Fibroblast of lung (primary cell): ENCODE measurements at regions not wholly inside any gene's neighbourhood (a gene's known extent, or its start where the extent isn't known, plus 50 kb on each side); places are given as distances from the start of the nearest gene placed in this dataset.

Experiments
- DNase-seq, 2 donors: peaks; one replicate each; pipeline versions ENCODE4 v3.0.0 to v3.0.0-alpha.2; 2010; ENCODE audit warnings: low read depth in 2 of 2
- H2AFZ ChIP-seq: 2 replicates; pipeline ENCODE4 v1.5.1; 2012; ENCODE audit warnings: low read length, control low read depth, inconsistent platforms
- H3K27ac ChIP-seq: 2 replicates; pipeline ENCODE4 v1.5.1; 2011; ENCODE audit warnings: low read length, control low read depth; ENCODE audit not compliant: insufficient read depth
- H3K27me3 ChIP-seq: 2 replicates; pipeline ENCODE4 v1.5.1; 2011; ENCODE audit warnings: mild to moderate bottlenecking, low read length; ENCODE audit not compliant: control insufficient read depth, insufficient read depth
- H3K36me3 ChIP-seq: 2 replicates; pipeline ENCODE4 v1.5.1; 2011; ENCODE audit warnings: low read length; ENCODE audit not compliant: control insufficient read depth, insufficient read depth
- H3K4me1 ChIP-seq: 2 replicates; pipeline ENCODE4 v1.5.1; 2011; ENCODE audit warnings: low read length; ENCODE audit not compliant: control insufficient read depth, insufficient read depth; ENCODE audit errors: extremely low read depth
- H3K4me2 ChIP-seq: 2 replicates; pipeline ENCODE4 v1.5.1; 2011; ENCODE audit warnings: low read length, control low read depth; ENCODE audit not compliant: insufficient read depth; ENCODE audit errors: extremely low read depth
- H3K4me3 ChIP-seq, 4 experiments: fragments of 200-600 bp in 1 of 4; sonication (generic) in 1 of 4; replicated peaks in 1 of 4; 2 replicates each; pipeline ENCODE4 v1.5.1; 2011 to 2016; ENCODE audit warnings: low read length in 4 of 4, low read depth in 3 of 4, mild to moderate bottlenecking in 3 of 4, control low read depth in 2 of 4, inconsistent platforms in 1 of 4, mixed read lengths in 1 of 4; ENCODE audit not compliant: insufficient read depth in 1 of 4; ENCODE audit errors: control extremely low read depth in 1 of 4
- H3K79me2 ChIP-seq: 2 replicates; pipeline ENCODE4 v1.5.1; 2012; ENCODE audit warnings: mild to moderate bottlenecking, low read length, inconsistent platforms; ENCODE audit not compliant: control insufficient read depth, insufficient read depth
- H3K9ac ChIP-seq: 2 replicates; pipeline ENCODE4 v1.5.1; 2011; ENCODE audit warnings: mild to moderate bottlenecking, low read length, control low read depth; ENCODE audit not compliant: insufficient read depth
- H3K9me3 ChIP-seq: 2 replicates; pipeline ENCODE4 v1.5.1; 2012; ENCODE audit warnings: low read depth, low read length; ENCODE audit not compliant: control insufficient read depth, insufficient read depth
- H4K20me1 ChIP-seq: 2 replicates; pipeline ENCODE4 v1.5.1; 2011; ENCODE audit warnings: low read length; ENCODE audit not compliant: control insufficient read depth, insufficient read depth; ENCODE audit errors: extremely low read depth
- CTCF ChIP-seq, 2 donors: IDR thresholded peaks in 1 of 2; conservative IDR thresholded peaks in 1 of 2; 1 replicate in 1 of 2; 2 replicates in 1 of 2; pipeline ENCODE4 v1.5.1; 2011 to 2012; ENCODE audit warnings: low read length in 2 of 2, control low read depth in 1 of 2, inconsistent platforms in 1 of 2, low read depth in 1 of 2, mild to moderate bottlenecking in 1 of 2
- EZH2 ChIP-seq: IDR thresholded peaks from 2 replicates; pipeline ENCODE4 v1.5.1; 2012; ENCODE audit warnings: low read length, control low read depth, mild to moderate bottlenecking; ENCODE audit errors: missing control alignments

- no peak overlapping the region for H3K9ac ChIP-seq
- no peaks in the 10 kb centered on the region for H3K36me3 ChIP-seq
- TF ChIP-seq CTCF (conservative IDR thresholded peaks at IDR 0.05 in 1 of 2, IDR thresholded peaks at IDR 0.05 in 1 of 2; ENCODE audit: low read depth in 1 of 2, low read length in 2 of 2) = no peak
- no peak for TF ChIP-seq EZH2
- H2AFZ ChIP-seq = no peak overlapping the region
- H3K4me2 ChIP-seq = no peak overlapping the region
- H3K79me2 ChIP-seq = no peaks in the 10 kb centered on the region
- no peaks in the 10 kb centered on the region for H4K20me1 ChIP-seq
- no peak for DNase-seq
- no peak overlapping the region for H3K4me3 ChIP-seq
- H3K27me3 ChIP-seq = no peaks in the 10 kb centered on the region
- H3K9me3 ChIP-seq = no peaks in the 10 kb centered on the region
- H3K4me1 ChIP-seq = no peaks in the 10 kb centered on the region
- no peak overlapping the region for H3K27ac ChIP-seq
Observed at GRCh38 chr13:38477676-38478075, 128.0 kb downstream of the UFM1 start.

- Histone ChIP-seq H3K27ac (no peak overlapping the region), H3K79me2 (no peaks in the 10 kb centered on the region), H3K4me1 (no peaks in the 10 kb centered on the region), H3K36me3 (no peaks in the 10 kb centered on the region), H3K4me3 (no peak overlapping the region), H4K20me1 (no peaks in the 10 kb centered on the region), H3K9me3 (no peaks in the 10 kb centered on the region), H3K4me2 (no peak overlapping the region), H2AFZ (no peak overlapping the region), H3K27me3 (no peaks in the 10 kb centered on the region), H3K9ac (no peak overlapping the region)
- TF ChIP-seq EZH2 (no peak), CTCF (conservative IDR thresholded peaks at IDR 0.05 in 1 of 2, IDR thresholded peaks at IDR 0.05 in 1 of 2; ENCODE audit: low read depth in 1 of 2, low read length in 2 of 2) (no peak)
- no peak for DNase-seq
Observed at GRCh38 chr13:38483623-38484022, 134.0 kb downstream of the UFM1 start.

- H3K27me3 ChIP-seq = no peaks in the 10 kb centered on the region
- H3K4me2 ChIP-seq = no peak overlapping the region
- H3K36me3 ChIP-seq = no peaks in the 10 kb centered on the region
- no peaks in the 10 kb centered on the region for H3K79me2 ChIP-seq
- TF ChIP-seq CTCF (conservative IDR thresholded peaks at IDR 0.05 in 1 of 2, IDR thresholded peaks at IDR 0.05 in 1 of 2; ENCODE audit: low read depth in 1 of 2, low read length in 2 of 2) (no peak), EZH2 (no peak)
- no peak overlapping the region for H3K27ac ChIP-seq
- H3K9ac ChIP-seq = no peak overlapping the region
- H2AFZ ChIP-seq = no peak overlapping the region
- H3K4me3 ChIP-seq = no peak overlapping the region
- no peaks in the 10 kb centered on the region for H4K20me1 ChIP-seq
- H3K4me1 ChIP-seq = no peaks in the 10 kb centered on the region
- no peaks in the 10 kb centered on the region for H3K9me3 ChIP-seq
- DNase-seq = no peak
Observed at GRCh38 chr13:38490657-38491056, 141.0 kb downstream of the UFM1 start.
